IMR-90 (cell line): ENCODE measurements at regions not wholly inside any gene's neighbourhood (a gene's known extent, or its start where the extent isn't known, plus 50 kb on each side); places are given as distances from the start of the nearest gene placed in this dataset.

Experiments used
- ATAC-seq: fragments of 200-7000 bp; cut with Tn5 transposase; 2 replicates; pipeline ENCODE4 v1.9.1; 2020; ENCODE audit warnings: low read depth, mild to moderate bottlenecking, moderate library complexity
- BruUV-seq: library from RNA; stranded (reverse); fragments of 400-500 nt; replicated peaks from 2 replicates; lab custom pipeline; 2021; lab: Mats Ljungman, UMichigan
- CTCF ChIA-PET: fragments of 300-600 bp; formaldehyde crosslinking; extraction: SDS; loops from one replicate; lab custom pipeline; 2021; ENCODE audit warnings: antibody characterized with exemption; lab: Yijun Ruan, JAX
- POLR2A ChIA-PET: fragments of 300-600 bp; sonication (Branson Sonifier 250); formaldehyde crosslinking; loops from one replicate; lab custom pipeline; 2022; ENCODE audit warnings: antibody characterized with exemption; ENCODE audit not compliant: unreplicated experiment; lab: Charles Lee
- DNase-seq: peaks from one replicate; pipeline ENCODE4 v3.0.0; 2013
- H2AFZ ChIP-seq: replicated peaks from 2 replicates; pipeline ENCODE3; 2013; ENCODE audit warnings: low read length, mild to moderate bottlenecking; ENCODE audit not compliant: poor library complexity
- H2AK5ac ChIP-seq: 2 replicates; pipeline ENCODE4 v1.6.1; 2013; ENCODE audit warnings: low read depth, low read length, inconsistent platforms
- H2AK9ac ChIP-seq: replicated peaks from 2 replicates; pipeline ENCODE3; 2013; ENCODE audit warnings: mild to moderate bottlenecking, low read depth, low read length, moderate library complexity; ENCODE audit not compliant: poor library complexity
- H2BK120ac ChIP-seq: 2 replicates; pipeline ENCODE4 v1.6.1; 2013; ENCODE audit warnings: low read depth, low read length, inconsistent platforms
- H2BK15ac ChIP-seq: 3 replicates; pipeline ENCODE4 v1.6.1; 2013; ENCODE audit warnings: low read depth, low read length, inconsistent platforms
- H2BK20ac ChIP-seq: 2 replicates; pipeline ENCODE4 v1.6.1; 2013; ENCODE audit warnings: low read depth, mild to moderate bottlenecking, inconsistent platforms, low read length, moderate library complexity
- H2BK5ac ChIP-seq: 2 replicates; pipeline ENCODE4 v1.6.1; 2013; ENCODE audit warnings: mild to moderate bottlenecking, low read depth, low read length, inconsistent platforms; ENCODE audit not compliant: poor library complexity, severe bottlenecking
- H3K14ac ChIP-seq: replicated peaks from 2 replicates; pipeline ENCODE4 v1.6.1; 2013; ENCODE audit warnings: low read depth, low read length, inconsistent platforms
- H3K18ac ChIP-seq: 2 replicates; pipeline ENCODE4 v1.6.1; 2013; ENCODE audit warnings: low read depth, low read length, control low read depth
- H3K23ac ChIP-seq: 2 replicates; pipeline ENCODE4 v1.6.1; 2013; ENCODE audit warnings: low read depth, low read length, inconsistent platforms
- H3K27ac ChIP-seq: 2 replicates; pipeline ENCODE4 v1.5.1; 2013; ENCODE audit warnings: mild to moderate bottlenecking, control low read depth, low read length; ENCODE audit not compliant: insufficient read depth
- H3K27me3 ChIP-seq: 2 replicates; pipeline ENCODE4 v1.6.1; 2013; ENCODE audit warnings: low read length; ENCODE audit not compliant: control insufficient read depth, insufficient read depth
- H3K36me3 ChIP-seq: 2 replicates; pipeline ENCODE4 v1.6.1; 2013; ENCODE audit warnings: low read length, mixed read lengths; ENCODE audit not compliant: control insufficient read depth, insufficient read depth
- H3K4ac ChIP-seq: 2 replicates; pipeline ENCODE4 v1.6.1; 2013; ENCODE audit warnings: low read depth, low read length, inconsistent platforms
- H3K4me1 ChIP-seq: 2 replicates; pipeline ENCODE4 v1.6.1; 2013; ENCODE audit warnings: low read length, mixed read lengths; ENCODE audit not compliant: control insufficient read depth, insufficient read depth
- H3K4me2 ChIP-seq: 2 replicates; pipeline ENCODE4 v1.6.1; 2013; ENCODE audit warnings: low read depth, mild to moderate bottlenecking, control low read depth, low read length, moderate library complexity
- H3K4me3 ChIP-seq: 2 replicates; pipeline ENCODE4 v1.5.1; 2013; ENCODE audit warnings: low read depth, mild to moderate bottlenecking, control low read depth, low read length, moderate library complexity; ENCODE audit not compliant: insufficient read depth
- H3K56ac ChIP-seq: 2 replicates; pipeline ENCODE4 v1.6.1; 2013; ENCODE audit warnings: low read length, inconsistent platforms; ENCODE audit not compliant: insufficient read depth; ENCODE audit errors: extremely low read depth
- H3K79me1 ChIP-seq, 2 experiments: 2 replicates each; pipeline ENCODE4 v1.6.1; 2013; ENCODE audit warnings: low read length in 2 of 2, inconsistent platforms in 1 of 2, low read depth in 1 of 2
- H3K9ac ChIP-seq: 2 replicates; pipeline ENCODE4 v1.6.1; 2013; ENCODE audit warnings: low read depth, low read length, control low read depth
- H3K9me1 ChIP-seq: 2 replicates; pipeline ENCODE4 v1.6.1; 2013; ENCODE audit warnings: low read length, inconsistent platforms; ENCODE audit not compliant: insufficient read depth
- H3K9me3 ChIP-seq: 2 replicates; pipeline ENCODE4 v1.6.1; 2013; ENCODE audit warnings: low read length; ENCODE audit not compliant: control insufficient read depth, insufficient read depth
- H4K20me1 ChIP-seq: 2 replicates; pipeline ENCODE4 v1.6.1; 2013; ENCODE audit warnings: low read length, inconsistent platforms; ENCODE audit not compliant: insufficient read depth
- H4K5ac ChIP-seq: 2 replicates; pipeline ENCODE4 v1.6.1; 2013; ENCODE audit warnings: mild to moderate bottlenecking, low read depth, low read length, control low read depth
- H4K8ac ChIP-seq, 2 experiments: 2 replicates each; pipeline ENCODE4 v1.6.1; 2013; ENCODE audit warnings: low read depth in 2 of 2, low read length in 2 of 2, control low read depth in 1 of 2, inconsistent platforms in 1 of 2
- H4K91ac ChIP-seq: 2 replicates; pipeline ENCODE4 v1.6.1; 2013; ENCODE audit warnings: low read depth, low read length, inconsistent platforms; ENCODE audit not compliant: insufficient read depth
- RFX5 ChIP-seq: IDR thresholded peaks from 2 replicates; pipeline ENCODE4 v1.8.0; 2012; ENCODE audit warnings: low read depth, mild to moderate bottlenecking, low read length, moderate library complexity
- WGBS, 2 experiments: methylation state at CpG; one replicate each; pipeline versions ENCODE4 v1.1.5 to v1.1.7; 2013; ENCODE audit warnings: missing lambda C conversion rate in 2 of 2; ENCODE audit not compliant: insufficient read length in 1 of 2; ENCODE audit errors: extremely low coverage in 2 of 2; 5-methylcytosine and 5-hydroxymethylcytosine counted together
- dilution Hi-C: fragments of 300-500 bp; cut with HindIII; formaldehyde crosslinking; loops from one replicate; pipeline ENCODE4 v1.14.3; 2018; ENCODE audit warnings: low sequenced_read_pairs; ENCODE audit not compliant: unreplicated experiment
- in situ Hi-C: fragments of 300-500 bp; cut with MboI; formaldehyde crosslinking; loops from 3 replicates; pipeline ENCODE4 v1.14.3; 2019; ENCODE audit warnings: low sequenced_read_pairs, inconsistent platforms, mixed read lengths
- intact Hi-C: fragments of 100-400 bp; cut with micrococcal nuclease; formaldehyde crosslinking; loops from 2 replicates; pipeline ENCODE4 v1.10.0; 2022
- TF ChIP-seq, protein P1 (sequence below): fragments of 150-350 bp; IDR thresholded peaks from 2 replicates; pipeline ENCODE4 v1.6.1; 2016; ENCODE audit warnings: low read depth, mild to moderate bottlenecking, low read length, moderate library complexity, borderline replicate concordance
- TF ChIP-seq, protein P2 (sequence below): fragments of 150-350 bp; IDR thresholded peaks from 2 replicates; pipeline ENCODE4 v1.6.1; 2017; ENCODE audit warnings: mild to moderate bottlenecking, antibody characterized with exemption, low read length, low read depth

DNA sequence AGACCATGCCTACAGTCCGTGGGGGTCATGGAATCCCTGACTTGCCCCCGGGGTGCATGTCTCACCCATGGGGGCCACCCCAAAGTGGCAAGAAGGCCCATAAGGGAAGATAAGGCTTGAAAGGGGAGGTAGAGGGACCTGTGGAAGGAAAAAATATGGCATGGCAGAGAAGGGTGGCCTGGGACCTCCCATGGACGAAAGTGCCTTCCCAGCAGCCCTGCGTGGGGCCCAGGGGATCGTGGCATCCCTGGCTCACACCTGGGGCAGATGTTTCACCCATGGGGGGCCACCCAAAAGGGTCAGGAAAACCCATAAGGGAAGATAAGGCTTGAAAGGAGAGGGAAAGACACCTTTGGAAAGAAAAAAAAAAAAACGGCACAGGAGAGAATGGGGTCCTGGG is 264.6 kb downstream of the ALG10 start:
- no peaks in the 10 kb centered on the region for H4K20me1 ChIP-seq
- intact Hi-C loops: no loop called here
- no peak overlapping the region for H3K23ac ChIP-seq
- in situ Hi-C loops: no loop called here
- CTCF ChIA-PET: no interaction called here
- H3K79me1 ChIP-seq: no peaks in the 10 kb centered on the region
- POLR2A ChIA-PET: no interaction called here
- no peak overlapping the region for H3K9ac ChIP-seq
- no peaks in the 10 kb centered on the region for H3K27me3 ChIP-seq
- no peak overlapping the region for H3K4me3 ChIP-seq
- H2BK20ac ChIP-seq: no peak overlapping the region
- DNase-seq (no peak), ATAC-seq (no peak)
- dilution Hi-C loops: no loop called here
- H2BK120ac ChIP-seq: no peak overlapping the region
- H3K27ac ChIP-seq: no peak overlapping the region
- H3K4me1 ChIP-seq: no peaks in the 10 kb centered on the region
- H3K4ac ChIP-seq: no peak overlapping the region
- H3K14ac ChIP-seq: no peak overlapping the region
- 14% methylated on average over 1 of the region's 6 CpGs; no CpG with 5 or more reads in 1 of the 2 experiments for WGBS, 2 experiments
- H3K9me3 ChIP-seq: peaks cover 48% of the 10 kb centered on the region
- no peak overlapping the region for H2AK5ac ChIP-seq
- no peaks in the 10 kb centered on the region for H3K36me3 ChIP-seq
- H4K5ac ChIP-seq: no peak overlapping the region
- no TSS peak for BruUV-seq
- no peak overlapping the region for H2AFZ ChIP-seq
- no peak overlapping the region for H4K8ac ChIP-seq
- H3K56ac ChIP-seq: no peak overlapping the region
- no peaks in the 10 kb centered on the region for H3K9me1 ChIP-seq
- no peak overlapping the region for H4K91ac ChIP-seq
- H2AK9ac ChIP-seq: no peak overlapping the region
- no peak overlapping the region for H3K4me2 ChIP-seq
- no peak overlapping the region for H2BK15ac ChIP-seq
- no peak overlapping the region for H3K18ac ChIP-seq
- no peak overlapping the region for H2BK5ac ChIP-seq
- no peak for TF ChIP-seq RFX5
- TF ChIP-seq, protein P1, sequence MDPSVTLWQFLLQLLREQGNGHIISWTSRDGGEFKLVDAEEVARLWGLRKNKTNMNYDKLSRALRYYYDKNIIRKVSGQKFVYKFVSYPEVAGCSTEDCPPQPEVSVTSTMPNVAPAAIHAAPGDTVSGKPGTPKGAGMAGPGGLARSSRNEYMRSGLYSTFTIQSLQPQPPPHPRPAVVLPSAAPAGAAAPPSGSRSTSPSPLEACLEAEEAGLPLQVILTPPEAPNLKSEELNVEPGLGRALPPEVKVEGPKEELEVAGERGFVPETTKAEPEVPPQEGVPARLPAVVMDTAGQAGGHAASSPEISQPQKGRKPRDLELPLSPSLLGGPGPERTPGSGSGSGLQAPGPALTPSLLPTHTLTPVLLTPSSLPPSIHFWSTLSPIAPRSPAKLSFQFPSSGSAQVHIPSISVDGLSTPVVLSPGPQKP: no peak
- TF ChIP-seq, protein P2, sequence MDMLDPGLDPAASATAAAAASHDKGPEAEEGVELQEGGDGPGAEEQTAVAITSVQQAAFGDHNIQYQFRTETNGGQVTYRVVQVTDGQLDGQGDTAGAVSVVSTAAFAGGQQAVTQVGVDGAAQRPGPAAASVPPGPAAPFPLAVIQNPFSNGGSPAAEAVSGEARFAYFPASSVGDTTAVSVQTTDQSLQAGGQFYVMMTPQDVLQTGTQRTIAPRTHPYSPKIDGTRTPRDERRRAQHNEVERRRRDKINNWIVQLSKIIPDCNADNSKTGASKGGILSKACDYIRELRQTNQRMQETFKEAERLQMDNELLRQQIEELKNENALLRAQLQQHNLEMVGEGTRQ: no peak
